ENCODE measurements at regions not wholly inside any gene's neighbourhood (a gene's known extent, or its start where the extent isn't known, plus 50 kb on each side); places are given as distances from the start of the nearest gene placed in this dataset.

GRCh38 chr3:82020282-82020681 lies 258.8 kb upstream of the GBE1 start:
- H3K9me3 ChIP-seq (replicated peaks; ENCODE audit: control insufficient read depth, insufficient read depth, low read depth, low read length), result no peaks in the 10 kb centered on the region
- ATAC-seq (no peak), DNase-seq (ENCODE audit: extremely low read depth in 1 of 4, low spot score in 3 of 4) (no peak), FAIRE-seq (no peak)
- H3K27me3 ChIP-seq (ENCODE audit: control insufficient read depth in 2 of 2, insufficient read depth in 2 of 2, low read length in 2 of 2), result no peaks in the 10 kb centered on the region
- CTCF ChIA-PET (ENCODE audit: low intra/inter-chr PET ratio), result no interaction called here
- no peak overlapping the region for H3K27ac ChIP-seq (ENCODE audit: extremely low read depth, low read depth, low read length)
- 0% methylated on average over 3 of the region's 3 CpGs for WGBS (ENCODE audit: insufficient coverage, low coverage, missing lambda C conversion rate)
- no peaks in the 10 kb centered on the region for H4K20me1 ChIP-seq (replicated peaks; ENCODE audit: control insufficient read depth, insufficient read depth, low read length)
- intact Hi-C loops (cut with micrococcal nuclease), result no loop called here
- TF ChIP-seq, protein P1, sequence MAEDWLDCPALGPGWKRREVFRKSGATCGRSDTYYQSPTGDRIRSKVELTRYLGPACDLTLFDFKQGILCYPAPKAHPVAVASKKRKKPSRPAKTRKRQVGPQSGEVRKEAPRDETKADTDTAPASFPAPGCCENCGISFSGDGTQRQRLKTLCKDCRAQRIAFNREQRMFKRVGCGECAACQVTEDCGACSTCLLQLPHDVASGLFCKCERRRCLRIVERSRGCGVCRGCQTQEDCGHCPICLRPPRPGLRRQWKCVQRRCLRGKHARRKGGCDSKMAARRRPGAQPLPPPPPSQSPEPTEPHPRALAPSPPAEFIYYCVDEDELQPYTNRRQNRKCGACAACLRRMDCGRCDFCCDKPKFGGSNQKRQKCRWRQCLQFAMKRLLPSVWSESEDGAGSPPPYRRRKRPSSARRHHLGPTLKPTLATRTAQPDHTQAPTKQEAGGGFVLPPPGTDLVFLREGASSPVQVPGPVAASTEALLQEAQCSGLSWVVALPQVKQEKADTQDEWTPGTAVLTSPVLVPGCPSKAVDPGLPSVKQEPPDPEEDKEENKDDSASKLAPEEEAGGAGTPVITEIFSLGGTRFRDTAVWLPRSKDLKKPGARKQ (CRISPR knock-in tag; IDR thresholded peaks at IDR 0.05), result no peak
- TF ChIP-seq, protein P2, sequence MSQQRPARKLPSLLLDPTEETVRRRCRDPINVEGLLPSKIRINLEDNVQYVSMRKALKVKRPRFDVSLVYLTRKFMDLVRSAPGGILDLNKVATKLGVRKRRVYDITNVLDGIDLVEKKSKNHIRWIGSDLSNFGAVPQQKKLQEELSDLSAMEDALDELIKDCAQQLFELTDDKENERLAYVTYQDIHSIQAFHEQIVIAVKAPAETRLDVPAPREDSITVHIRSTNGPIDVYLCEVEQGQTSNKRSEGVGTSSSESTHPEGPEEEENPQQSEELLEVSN (IDR thresholded peaks at IDR 0.05; ENCODE audit: borderline replicate concordance in 1 of 2, extremely low read depth in 1 of 2, insufficient read depth in 1 of 2, insufficient read length in 1 of 2, low read depth in 1 of 2, low read length in 1 of 2, poor library complexity in 1 of 2, severe bottlenecking in 1 of 2), result no peak
- TF ChIP-seq LARP7 (IDR thresholded peaks at IDR 0.05) (no peak), HNRNPUL1 (IDR thresholded peaks at IDR 0.05; ENCODE audit: low read length) (no peak)
- no peak overlapping the region for H3K4me3 ChIP-seq
- no TSS peak for BruUV-seq (replicated peaks)
- no peaks in the 10 kb centered on the region for H3K9me1 ChIP-seq (ENCODE audit: control insufficient read depth, insufficient read depth, low read length)
- no peaks in the 10 kb centered on the region for H3K79me2 ChIP-seq (ENCODE audit: control insufficient read depth, insufficient read depth, low read length)
- H3K4me2 ChIP-seq (ENCODE audit: insufficient read depth, low read length), result no peak overlapping the region
- H3K36me3 ChIP-seq (ENCODE audit: control insufficient read depth, insufficient read depth, low read length), result no peaks in the 10 kb centered on the region
- in situ Hi-C loops (cut with MboI), result no loop called here
- no peak overlapping the region for H2AFZ ChIP-seq (ENCODE audit: low read depth, low read length)
- POLR2A ChIA-PET, result no interaction called here
- H3K4me1 ChIP-seq (replicated peaks in 1 of 2; ENCODE audit: control insufficient read depth in 2 of 2, insufficient read depth in 2 of 2, low read length in 2 of 2), result no peaks in the 10 kb centered on the region
- H3K9ac ChIP-seq (ENCODE audit: insufficient read depth in 1 of 2, low read depth in 2 of 2, low read length in 2 of 2), result no peak overlapping the region
